ENCODE measurements at regions not wholly inside any gene's neighbourhood (a gene's known extent, or its start where the extent isn't known, plus 50 kb on each side); places are given as distances from the start of the nearest gene placed in this dataset.

- no peaks in the 10 kb centered on the region for H3K27me3 Mint-ChIP-seq (ENCODE audit: low read depth)
- H3K4me1 Mint-ChIP-seq (ENCODE audit: low read depth), result peaks cover 9% of the 10 kb centered on the region
- H3K4me3 Mint-ChIP-seq (ENCODE audit: unreplicated experiment), result no peak overlapping the region
- H3K36me3 Mint-ChIP-seq (ENCODE audit: low read depth), result no peaks in the 10 kb centered on the region
- H3K9me3 Mint-ChIP-seq (ENCODE audit: low read depth), result no peaks in the 10 kb centered on the region
- no peak for DNase-seq (ENCODE audit: low spot score)
- no peak for TF ChIP-seq CTCF (IDR thresholded peaks at IDR 0.05)
- no peak overlapping the region for H3K27ac Mint-ChIP-seq (ENCODE audit: unreplicated experiment)
Measured at GRCh38 chr2:188919824-188920223, 54.3 kb upstream of the COL3A1 start.

GRCh38 chr2:188922191-188922590 lies 52.0 kb upstream of the COL3A1 start:
- peaks cover 5% of the 10 kb centered on the region for H3K4me1 Mint-ChIP-seq (ENCODE audit: low read depth)
- no peak overlapping the region for H3K4me3 Mint-ChIP-seq (ENCODE audit: unreplicated experiment)
- H3K36me3 Mint-ChIP-seq (ENCODE audit: low read depth), result peaks cover 3% of the 10 kb centered on the region
- peaks cover 8% of the 10 kb centered on the region for H3K9me3 Mint-ChIP-seq (ENCODE audit: low read depth)
- no peaks in the 10 kb centered on the region for H3K27me3 Mint-ChIP-seq (ENCODE audit: low read depth)
- no peak overlapping the region for H3K27ac Mint-ChIP-seq (ENCODE audit: unreplicated experiment)
- no peak for DNase-seq (ENCODE audit: low spot score)
- TF ChIP-seq CTCF (IDR thresholded peaks at IDR 0.05), result no peak

All from chondrocyte (in vitro differentiated cells).